ENCODE measurements at regions not wholly inside any gene's neighbourhood (a gene's known extent, or its start where the extent isn't known, plus 50 kb on each side); places are given as distances from the start of the nearest gene placed in this dataset.

DNA sequence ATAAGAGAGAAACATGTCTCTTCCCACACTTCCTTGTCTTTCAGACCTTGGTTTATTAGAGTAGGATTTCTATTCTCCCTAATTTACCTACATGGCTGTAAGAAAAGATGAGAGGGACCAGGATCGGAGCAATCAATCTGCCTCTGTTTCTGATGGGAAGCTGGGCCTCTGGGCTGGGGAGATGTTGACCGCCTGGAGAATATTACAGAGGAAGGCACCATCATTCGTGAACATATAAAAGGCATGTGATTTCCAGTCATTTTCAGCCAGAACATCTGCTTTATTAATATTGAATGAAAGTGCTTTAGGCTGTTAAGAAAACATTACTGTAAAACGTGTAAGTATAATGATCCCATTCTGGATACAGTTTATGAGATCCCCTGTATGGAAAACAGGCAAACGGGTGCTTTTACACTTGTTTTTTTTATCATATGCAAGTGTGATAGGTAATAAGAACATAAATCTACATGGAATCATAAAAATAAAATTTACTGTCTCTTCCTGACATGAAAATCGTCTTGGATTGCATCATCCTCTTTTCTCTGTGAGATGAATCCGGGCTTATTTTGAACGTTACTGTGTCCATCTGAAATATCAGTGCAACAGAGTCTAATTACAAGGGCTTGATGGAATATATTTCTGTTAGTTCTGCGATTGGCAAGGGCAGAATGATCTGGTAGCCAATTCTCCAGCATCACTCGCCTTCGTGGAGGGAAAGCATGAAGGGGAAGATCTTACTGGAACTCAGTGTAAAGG is 94.5 kb upstream of the BAIAP2L1 start:
- Mint-ChIP-seq H3K27ac (no peak overlapping the region), H3K9me3 (peaks cover 7% of the 10 kb centered on the region), H3K36me3 (ENCODE audit: low read depth) (no peaks in the 10 kb centered on the region), H3K4me1 (no peaks in the 10 kb centered on the region), H3K4me3 (no peak overlapping the region), H3K27me3 (no peaks in the 10 kb centered on the region)
- ATAC-seq (replicated peaks), result no peak

DNA sequence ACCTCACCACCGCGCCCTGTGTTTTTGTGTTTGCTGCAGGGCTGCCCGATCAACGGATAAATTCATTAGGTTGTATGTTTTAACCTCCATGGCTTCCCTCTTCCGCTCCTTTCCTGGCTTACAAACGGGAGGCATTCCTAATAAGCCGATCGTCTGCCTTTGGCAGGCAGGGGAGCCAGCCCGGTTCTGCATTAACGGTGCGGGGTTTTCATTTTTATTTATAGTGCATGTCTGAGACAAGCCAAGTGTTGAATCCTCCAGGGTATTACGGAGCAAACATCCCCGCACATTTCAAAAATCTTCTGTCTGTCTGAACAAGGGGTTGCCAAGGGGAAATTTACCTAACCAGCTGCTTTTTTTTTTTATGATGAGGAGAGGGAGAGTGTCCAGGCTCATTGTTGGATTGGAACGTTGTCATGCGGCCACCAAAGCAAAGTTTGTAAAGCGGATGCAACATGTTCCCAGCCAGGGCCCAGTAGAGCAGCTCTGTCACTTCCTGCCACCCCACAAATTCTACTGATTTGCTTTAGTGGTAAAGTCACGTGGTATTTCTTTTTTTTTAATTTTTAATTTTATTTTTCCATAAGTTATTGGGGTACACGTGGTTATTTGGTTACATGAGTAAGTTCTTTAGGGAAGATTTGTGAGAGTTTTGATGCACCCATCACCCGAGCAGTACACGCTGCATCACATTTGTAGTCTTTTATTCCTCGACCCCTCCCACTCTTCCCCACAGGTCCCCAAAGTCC is 92.3 kb upstream of the BAIAP2L1 start:
- Mint-ChIP-seq H3K27me3 (peaks cover 5% of the 10 kb centered on the region), H3K36me3 (ENCODE audit: low read depth) (no peaks in the 10 kb centered on the region), H3K4me1 (no peaks in the 10 kb centered on the region), H3K4me3 (no peak overlapping the region), H3K27ac (no peak overlapping the region), H3K9me3 (peaks cover 7% of the 10 kb centered on the region)
- ATAC-seq (replicated peaks), result no peak

DNA sequence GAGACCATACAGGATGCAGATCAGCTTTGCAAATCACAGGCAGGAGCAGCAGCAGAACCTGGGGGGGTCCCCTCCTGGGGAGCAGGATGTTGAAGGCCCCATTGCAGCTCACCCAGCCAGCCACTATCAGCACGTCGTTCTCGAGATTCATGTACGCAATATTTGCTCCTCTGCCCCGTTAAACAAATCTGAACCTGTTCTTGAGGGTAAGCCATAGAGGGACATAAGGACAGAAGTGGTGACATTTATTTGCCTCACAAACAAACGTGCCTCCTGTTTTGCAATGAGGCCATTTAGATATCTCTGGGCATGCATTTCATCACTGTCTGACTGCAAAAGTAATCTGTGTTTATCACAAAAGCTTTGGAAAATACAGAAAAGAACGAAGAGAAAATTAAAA is 87.3 kb upstream of the BAIAP2L1 start:
- H3K27ac Mint-ChIP-seq, result no peak overlapping the region
- ATAC-seq (replicated peaks), result no peak
- H3K4me1 Mint-ChIP-seq, result no peaks in the 10 kb centered on the region
- no peaks in the 10 kb centered on the region for H3K9me3 Mint-ChIP-seq
- no peaks in the 10 kb centered on the region for H3K36me3 Mint-ChIP-seq (ENCODE audit: low read depth)
- peaks cover 7% of the 10 kb centered on the region for H3K27me3 Mint-ChIP-seq
- no peak overlapping the region for H3K4me3 Mint-ChIP-seq

DNA sequence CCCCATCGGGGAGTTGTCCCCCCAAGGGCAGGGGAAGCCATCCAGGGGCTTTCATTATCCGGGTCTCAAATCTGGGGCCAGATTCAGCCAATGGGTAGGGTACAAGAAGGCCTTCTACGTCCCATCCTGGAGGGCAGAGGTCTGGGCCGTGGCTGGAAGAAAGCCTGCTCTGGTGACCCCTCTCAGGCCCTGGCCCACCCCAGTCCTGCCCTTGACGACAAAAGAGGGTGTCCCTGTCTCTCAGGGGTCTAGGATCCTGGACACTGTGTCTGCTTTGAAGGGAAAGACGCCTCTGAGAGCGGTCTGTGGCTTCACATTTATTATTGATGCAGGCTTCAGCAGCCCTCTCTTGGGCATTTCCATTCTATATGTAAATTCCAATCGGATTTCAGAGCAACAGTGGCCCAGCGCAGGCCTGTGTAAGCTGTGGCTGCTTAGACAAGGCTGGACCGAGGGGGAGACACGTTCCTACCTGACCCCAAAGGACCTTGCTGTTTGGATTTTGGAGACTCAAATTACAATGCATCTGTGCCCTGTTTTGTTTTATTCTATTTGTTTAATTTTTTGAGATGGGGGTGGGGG is 83.2 kb upstream of the BAIAP2L1 start:
- H3K27me3 Mint-ChIP-seq, result peaks cover 7% of the 10 kb centered on the region
- H3K4me3 Mint-ChIP-seq, result no peak overlapping the region
- no peaks in the 10 kb centered on the region for H3K9me3 Mint-ChIP-seq
- no peaks in the 10 kb centered on the region for H3K4me1 Mint-ChIP-seq
- H3K36me3 Mint-ChIP-seq (ENCODE audit: low read depth), result no peaks in the 10 kb centered on the region
- no peak for ATAC-seq (replicated peaks)
- no peak overlapping the region for H3K27ac Mint-ChIP-seq

DNA sequence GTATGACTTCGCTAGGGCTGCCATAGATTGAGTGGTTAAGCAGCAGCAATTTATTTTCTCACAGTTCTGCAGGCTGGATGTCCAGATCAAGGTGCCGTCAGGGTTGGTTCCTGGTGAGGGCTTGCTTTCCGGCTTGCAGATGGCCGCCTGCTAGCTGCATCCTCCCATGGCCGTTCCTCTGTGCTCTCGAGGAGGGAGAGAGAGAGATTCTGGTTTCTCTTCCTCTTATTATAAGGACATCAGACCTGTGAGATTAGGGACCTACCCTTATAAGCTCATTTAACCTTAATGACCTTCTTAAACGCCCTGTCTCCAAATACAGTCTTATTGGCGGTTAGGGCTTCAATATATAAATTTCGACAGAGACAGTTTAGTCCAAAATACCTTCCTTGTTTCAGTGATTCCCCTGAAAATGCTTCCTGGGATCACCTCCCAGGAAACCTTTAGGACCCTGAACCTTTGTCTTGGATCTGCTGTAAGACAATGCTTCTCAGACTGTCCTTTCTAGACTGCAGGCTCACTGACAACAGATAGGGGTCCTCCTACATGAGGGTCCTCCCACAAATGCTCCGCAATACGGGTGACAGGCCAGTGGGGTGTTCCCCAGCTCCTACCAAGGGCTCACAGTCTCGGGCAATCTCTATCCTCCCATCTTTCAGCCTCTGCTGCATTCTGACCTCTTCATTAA is 82.5 kb upstream of the BAIAP2L1 start:
- H3K27ac Mint-ChIP-seq, result no peak overlapping the region
- no peaks in the 10 kb centered on the region for H3K4me1 Mint-ChIP-seq
- H3K4me3 Mint-ChIP-seq, result no peak overlapping the region
- ATAC-seq (replicated peaks), result no peak
- no peaks in the 10 kb centered on the region for H3K9me3 Mint-ChIP-seq
- H3K27me3 Mint-ChIP-seq, result peaks cover 3% of the 10 kb centered on the region
- H3K36me3 Mint-ChIP-seq (ENCODE audit: low read depth), result no peaks in the 10 kb centered on the region

DNA sequence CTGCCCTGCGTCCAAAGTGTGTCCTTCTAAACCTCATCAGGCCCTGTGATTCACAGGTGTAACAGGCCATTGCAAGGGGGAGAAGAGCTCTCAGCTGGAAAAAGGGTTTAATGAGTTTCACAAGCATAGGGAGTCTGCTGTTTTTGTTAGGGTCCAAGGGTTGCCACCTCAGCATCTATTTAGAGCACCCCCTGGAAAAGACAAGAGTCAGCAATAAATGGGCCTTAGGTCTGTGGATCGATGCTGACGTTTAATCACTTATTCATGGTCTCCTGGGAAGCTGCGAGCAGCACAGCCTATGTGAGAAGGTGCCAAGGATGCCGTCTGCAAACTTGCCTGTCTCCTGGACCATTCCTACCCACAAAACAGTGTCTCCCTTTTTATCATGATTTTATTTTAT is 78.4 kb upstream of the BAIAP2L1 start:
- H3K4me3 Mint-ChIP-seq, result no peak overlapping the region
- H3K36me3 Mint-ChIP-seq (ENCODE audit: low read depth), result no peaks in the 10 kb centered on the region
- no peak for ATAC-seq (replicated peaks)
- H3K4me1 Mint-ChIP-seq, result no peaks in the 10 kb centered on the region
- H3K27me3 Mint-ChIP-seq, result peaks cover 5% of the 10 kb centered on the region
- H3K27ac Mint-ChIP-seq, result no peak overlapping the region
- H3K9me3 Mint-ChIP-seq, result no peaks in the 10 kb centered on the region

DNA sequence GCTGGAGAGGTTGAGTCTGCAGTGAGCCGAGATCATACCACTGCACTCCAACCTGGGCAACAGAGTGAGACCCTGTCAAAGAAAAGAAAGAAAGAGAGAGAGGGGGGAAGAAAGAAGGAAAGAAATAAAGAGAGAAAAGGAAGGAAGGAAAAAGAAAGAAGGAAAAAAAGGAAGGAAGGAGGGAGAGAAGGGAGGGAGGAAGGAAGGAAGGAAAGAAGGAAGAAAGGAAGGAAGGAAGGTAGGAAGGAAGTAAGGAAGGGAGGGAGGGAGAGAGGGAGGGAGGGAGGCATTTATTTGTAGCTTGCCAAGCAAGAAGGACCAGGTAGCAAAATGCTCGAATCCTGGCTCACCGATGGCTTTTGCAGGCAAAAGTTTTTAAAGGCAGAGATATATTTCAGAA is 74.5 kb upstream of the BAIAP2L1 start:
- Mint-ChIP-seq H3K4me3 (no peak overlapping the region), H3K27ac (no peak overlapping the region), H3K27me3 (peaks cover 21% of the 10 kb centered on the region), H3K4me1 (no peaks in the 10 kb centered on the region), H3K36me3 (ENCODE audit: low read depth) (no peaks in the 10 kb centered on the region), H3K9me3 (no peaks in the 10 kb centered on the region)
- ATAC-seq (replicated peaks), result no peak

DNA sequence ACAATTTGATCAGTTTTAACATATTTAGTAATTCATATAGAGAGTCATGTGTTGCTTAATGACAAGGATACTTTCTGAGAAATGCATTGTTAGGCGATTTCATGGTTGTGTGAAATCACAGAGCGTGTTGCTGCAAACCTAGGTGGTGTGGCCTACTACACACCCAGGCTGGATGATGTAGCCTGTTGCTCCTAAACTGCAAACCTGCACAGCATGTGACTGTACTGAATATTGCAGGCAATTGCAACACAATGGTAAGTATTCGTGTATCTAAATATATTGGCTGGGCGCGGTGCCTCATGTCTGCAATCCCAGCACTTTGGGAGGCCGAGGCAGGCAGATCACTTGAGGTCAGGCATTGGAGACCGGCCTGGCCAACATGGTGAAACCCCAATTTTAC is 73.7 kb upstream of the BAIAP2L1 start:
- no peaks in the 10 kb centered on the region for H3K36me3 Mint-ChIP-seq (ENCODE audit: low read depth)
- no peak for ATAC-seq (replicated peaks)
- no peaks in the 10 kb centered on the region for H3K9me3 Mint-ChIP-seq
- H3K27me3 Mint-ChIP-seq, result peaks cover 21% of the 10 kb centered on the region
- H3K4me3 Mint-ChIP-seq, result no peak overlapping the region
- H3K27ac Mint-ChIP-seq, result no peak overlapping the region
- H3K4me1 Mint-ChIP-seq, result no peaks in the 10 kb centered on the region

DNA sequence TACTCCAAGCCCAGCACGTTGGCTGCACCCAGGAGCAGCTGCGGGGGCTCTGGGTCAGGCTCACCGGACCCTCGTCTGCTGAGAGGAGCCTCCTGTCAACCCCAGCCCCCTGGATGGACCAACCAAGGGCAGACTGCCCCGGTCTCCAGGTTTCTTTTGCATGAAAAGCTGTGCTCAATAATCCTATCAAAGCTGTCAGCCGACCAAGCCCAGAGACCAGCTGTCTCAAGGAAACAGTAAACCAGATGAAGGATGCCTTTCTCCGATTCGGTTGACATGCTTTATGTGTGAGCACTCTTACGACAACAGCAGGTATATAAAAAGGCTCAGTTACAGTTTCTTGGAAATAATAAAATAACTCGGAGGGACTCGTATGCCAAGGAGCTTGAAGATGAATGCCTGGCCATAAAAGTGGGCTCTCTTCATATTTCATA is 71.6 kb upstream of the BAIAP2L1 start:
- H3K27me3 Mint-ChIP-seq, result peaks cover 28% of the 10 kb centered on the region
- no peaks in the 10 kb centered on the region for H3K9me3 Mint-ChIP-seq
- H3K4me3 Mint-ChIP-seq, result no peak overlapping the region
- ATAC-seq (replicated peaks), result no peak
- H3K36me3 Mint-ChIP-seq (ENCODE audit: low read depth), result no peaks in the 10 kb centered on the region
- no peak overlapping the region for H3K27ac Mint-ChIP-seq
- H3K4me1 Mint-ChIP-seq, result no peaks in the 10 kb centered on the region

DNA sequence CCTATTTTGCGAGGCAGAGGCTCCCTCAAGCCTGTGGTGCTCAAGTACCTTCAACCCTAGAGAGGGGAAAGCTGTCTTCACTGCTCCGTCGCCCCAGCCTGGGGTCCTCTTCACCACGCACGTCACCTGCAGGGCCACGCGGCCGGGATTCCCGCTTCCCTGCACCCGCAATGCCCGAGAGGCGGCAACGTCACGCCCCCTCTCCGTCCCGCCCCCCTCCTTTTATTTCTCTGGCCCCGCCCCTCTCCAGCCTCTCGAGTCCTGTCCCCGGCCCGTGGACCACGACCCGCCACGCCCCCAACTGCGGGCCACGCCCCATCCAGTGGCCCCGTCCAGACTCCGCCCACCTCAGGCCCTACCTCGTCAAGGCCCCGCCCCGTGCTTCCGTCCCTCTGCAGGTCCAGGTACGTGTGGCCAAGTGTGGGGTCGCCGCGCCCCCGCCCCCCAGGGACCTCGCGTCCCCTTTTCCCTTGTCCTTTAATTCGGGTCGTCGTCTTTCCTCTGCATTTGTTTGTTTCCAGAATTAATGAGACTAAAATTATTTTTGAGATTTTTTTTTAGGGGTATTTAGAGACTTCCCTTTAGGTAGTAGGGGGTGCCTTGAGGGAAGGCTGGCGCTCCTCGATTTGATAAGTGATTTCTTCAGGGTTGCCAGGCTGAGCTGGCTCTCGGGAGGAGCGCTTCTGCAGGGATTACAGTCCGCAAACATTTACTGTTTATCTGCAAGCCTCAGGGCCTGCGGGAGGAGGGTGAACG is 69.8 kb upstream of the BAIAP2L1 start:
- peak; percentile 40 for ATAC-seq (replicated peaks)
- Mint-ChIP-seq H3K27me3 (peaks cover 29% of the 10 kb centered on the region), H3K27ac (no peak overlapping the region), H3K4me1 (no peaks in the 10 kb centered on the region), H3K36me3 (ENCODE audit: low read depth) (no peaks in the 10 kb centered on the region), H3K4me3 (no peak overlapping the region), H3K9me3 (no peaks in the 10 kb centered on the region)

DNA sequence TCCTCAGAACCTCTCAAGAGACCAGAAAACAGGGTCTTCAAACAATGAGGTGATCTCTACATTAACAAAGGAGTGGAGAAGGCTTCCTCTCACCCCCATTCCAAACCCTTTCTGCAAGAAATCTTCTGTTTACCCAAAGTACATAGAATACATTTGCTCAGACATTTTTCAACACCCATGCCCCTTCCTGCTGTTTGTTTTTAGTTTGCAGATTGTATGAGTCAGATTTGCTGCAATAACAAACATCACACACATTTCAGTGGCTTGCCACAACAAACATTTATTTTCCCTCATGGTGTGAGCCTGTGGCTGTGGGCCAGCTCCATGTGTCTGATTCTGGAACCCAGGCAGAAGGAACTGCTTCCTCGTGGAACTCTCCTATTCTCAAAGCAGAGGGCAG is 68.2 kb upstream of the BAIAP2L1 start:
- no peak overlapping the region for H3K4me3 Mint-ChIP-seq
- H3K36me3 Mint-ChIP-seq (ENCODE audit: low read depth), result no peaks in the 10 kb centered on the region
- no peak for ATAC-seq (replicated peaks)
- no peak overlapping the region for H3K27ac Mint-ChIP-seq
- peaks cover 29% of the 10 kb centered on the region for H3K27me3 Mint-ChIP-seq
- H3K4me1 Mint-ChIP-seq, result no peaks in the 10 kb centered on the region
- H3K9me3 Mint-ChIP-seq, result no peaks in the 10 kb centered on the region

DNA sequence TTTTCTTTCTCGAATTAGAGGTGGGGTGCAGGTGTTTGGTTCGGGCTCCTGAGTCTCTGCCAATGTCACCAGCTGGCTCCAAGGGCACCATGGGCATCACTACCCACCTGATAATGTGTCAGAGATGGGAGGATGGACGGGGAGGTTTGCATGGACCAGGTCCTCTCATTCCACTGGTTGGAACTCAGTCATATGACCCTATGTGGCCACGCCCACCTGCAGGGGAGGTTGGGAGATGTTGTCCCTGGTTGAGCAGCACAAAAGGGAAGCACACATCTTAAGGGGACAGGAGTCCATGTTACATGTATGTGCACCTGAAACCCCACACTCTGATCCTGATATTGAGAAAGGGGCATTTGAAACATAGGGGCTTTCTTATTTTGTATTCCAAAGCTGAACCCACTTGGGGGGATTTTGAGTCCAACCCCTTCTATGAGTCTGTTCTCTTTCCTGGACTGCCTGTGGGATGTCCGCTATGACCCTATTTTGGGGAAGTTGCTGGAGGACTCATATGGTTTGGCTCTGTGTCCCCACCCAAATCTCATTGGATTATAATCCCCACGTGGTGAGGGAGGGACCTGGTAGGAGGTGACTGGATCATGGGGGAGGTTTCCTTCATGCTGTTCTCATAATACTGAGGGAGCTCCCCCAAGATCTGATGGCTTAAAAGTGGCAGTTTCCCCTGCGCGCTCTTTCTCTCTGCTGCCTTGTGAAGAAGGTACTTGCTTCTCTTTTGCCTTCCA is 66.9 kb upstream of the BAIAP2L1 start:
- H3K4me3 Mint-ChIP-seq, result no peak overlapping the region
- peaks cover 29% of the 10 kb centered on the region for H3K27me3 Mint-ChIP-seq
- no peaks in the 10 kb centered on the region for H3K36me3 Mint-ChIP-seq (ENCODE audit: low read depth)
- ATAC-seq (replicated peaks), result no peak
- no peaks in the 10 kb centered on the region for H3K4me1 Mint-ChIP-seq
- H3K27ac Mint-ChIP-seq, result no peak overlapping the region
- H3K9me3 Mint-ChIP-seq, result no peaks in the 10 kb centered on the region

DNA sequence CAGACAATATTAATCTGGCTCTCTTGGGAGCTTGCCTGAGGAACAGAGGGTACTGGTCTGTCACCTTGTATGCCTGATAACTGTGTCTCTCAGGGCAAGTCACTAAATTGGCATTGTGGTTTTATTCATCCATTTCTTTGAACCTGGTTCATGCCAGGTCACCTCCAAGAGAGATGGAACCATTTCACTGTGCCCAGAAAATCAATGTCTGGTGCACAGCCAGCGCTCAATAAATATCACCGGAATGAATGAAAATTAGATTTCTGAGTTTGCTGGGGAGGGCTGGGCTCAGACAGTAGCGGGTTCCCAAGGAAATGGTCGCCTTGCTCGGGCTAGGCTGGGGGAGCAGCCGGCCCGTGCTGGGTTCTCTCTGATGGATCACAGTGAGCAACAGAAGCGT is 64.1 kb upstream of the BAIAP2L1 start:
- no peak overlapping the region for H3K4me3 Mint-ChIP-seq
- H3K27ac Mint-ChIP-seq, result no peak overlapping the region
- no peaks in the 10 kb centered on the region for H3K9me3 Mint-ChIP-seq
- H3K36me3 Mint-ChIP-seq (ENCODE audit: low read depth), result no peaks in the 10 kb centered on the region
- peaks cover 16% of the 10 kb centered on the region for H3K27me3 Mint-ChIP-seq
- no peak for ATAC-seq (replicated peaks)
- H3K4me1 Mint-ChIP-seq, result no peaks in the 10 kb centered on the region

DNA sequence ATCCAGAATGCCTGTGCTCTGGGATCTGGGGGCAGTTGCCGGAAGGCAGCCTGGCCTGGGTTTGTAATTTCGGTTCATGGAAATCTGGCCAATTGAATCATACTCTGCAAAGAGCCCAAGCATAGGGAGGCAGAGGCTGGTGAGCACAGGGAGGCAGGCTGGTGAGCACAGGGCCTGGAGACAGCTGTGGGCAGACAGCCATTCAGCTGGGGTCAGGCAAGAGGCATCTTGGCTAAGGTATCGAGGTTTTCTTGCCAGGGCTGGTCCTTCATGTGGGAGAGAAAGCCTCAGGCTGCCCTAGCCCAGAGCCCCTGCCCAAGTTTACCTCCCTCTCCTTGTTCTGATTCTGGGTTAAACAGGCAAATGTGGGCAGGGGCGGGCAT is 63.7 kb upstream of the BAIAP2L1 start:
- Mint-ChIP-seq H3K27ac (no peak overlapping the region), H3K9me3 (no peaks in the 10 kb centered on the region), H3K27me3 (peaks cover 16% of the 10 kb centered on the region), H3K4me3 (no peak overlapping the region), H3K4me1 (no peaks in the 10 kb centered on the region), H3K36me3 (ENCODE audit: low read depth) (no peaks in the 10 kb centered on the region)
- ATAC-seq (replicated peaks), result no peak
